ENCODE measurements at regions not wholly inside any gene's neighbourhood (a gene's known extent, or its start where the extent isn't known, plus 50 kb on each side); places are given as distances from the start of the nearest gene placed in this dataset.

DNA sequence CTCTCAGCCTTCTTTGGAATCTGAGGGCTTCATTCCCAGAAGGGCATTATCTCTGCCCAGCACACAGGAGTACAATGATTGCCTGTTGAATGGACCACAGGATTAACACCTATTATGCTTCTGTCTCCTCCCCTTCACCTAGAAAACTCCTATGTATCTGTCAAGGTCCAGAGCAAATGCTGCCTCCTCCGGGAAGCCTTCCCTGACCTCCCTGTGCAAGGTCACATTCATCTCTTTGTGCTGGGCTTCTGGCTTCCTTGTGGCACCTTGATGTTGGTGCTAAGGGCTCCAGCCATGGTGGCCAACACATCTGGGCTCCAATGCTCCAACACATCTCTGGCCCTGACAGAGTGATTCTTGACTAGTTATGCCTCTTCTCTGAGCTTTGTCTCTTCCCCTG is 49.9 kb upstream of the ATP2B2 start:
- WGBS, 2 experiments (ENCODE audit: low coverage in 1 of 2, low lambda C conversion rate in 2 of 2, missing lambda C conversion rate in 2 of 2): 24 to 35% methylated on average over 1 of the region's 1 CpG
- Histone ChIP-seq H4K20me1 (ENCODE audit: insufficient read depth) (no peaks in the 10 kb centered on the region), H3K4me1 (ENCODE audit: insufficient read depth) (no peaks in the 10 kb centered on the region), H3K9me2 (ENCODE audit: insufficient read depth) (no peaks in the 10 kb centered on the region), H3K4me2 (ENCODE audit: unreplicated experiment) (no peak overlapping the region), H3F3A (ENCODE audit: insufficient read depth) (no peaks in the 10 kb centered on the region), H3K9me3 (ENCODE audit: low read depth) (no peaks in the 10 kb centered on the region), H3K4me3 (no peak overlapping the region), H3K27ac (no peak overlapping the region), H3K36me3 (ENCODE audit: low read depth) (no peaks in the 10 kb centered on the region), H2AFZ (no peak overlapping the region), H3K27me3 (replicated peaks; ENCODE audit: insufficient read depth) (peaks cover 8% of the 10 kb centered on the region), H3K79me2 (ENCODE audit: insufficient read depth) (no peaks in the 10 kb centered on the region), H3K9ac (no peak overlapping the region)
- no peak for DNase-seq
- TF ChIP-seq EZH2phosphoT487 (IDR thresholded peaks at IDR 0.05; ENCODE audit: insufficient read depth, low read depth) (no peak), EZH2 (IDR thresholded peaks at IDR 0.05; ENCODE audit: insufficient read depth, poor library complexity, severe bottlenecking) (no peak)
- in situ Hi-C loops (cut with MboI): no loop called here

DNA sequence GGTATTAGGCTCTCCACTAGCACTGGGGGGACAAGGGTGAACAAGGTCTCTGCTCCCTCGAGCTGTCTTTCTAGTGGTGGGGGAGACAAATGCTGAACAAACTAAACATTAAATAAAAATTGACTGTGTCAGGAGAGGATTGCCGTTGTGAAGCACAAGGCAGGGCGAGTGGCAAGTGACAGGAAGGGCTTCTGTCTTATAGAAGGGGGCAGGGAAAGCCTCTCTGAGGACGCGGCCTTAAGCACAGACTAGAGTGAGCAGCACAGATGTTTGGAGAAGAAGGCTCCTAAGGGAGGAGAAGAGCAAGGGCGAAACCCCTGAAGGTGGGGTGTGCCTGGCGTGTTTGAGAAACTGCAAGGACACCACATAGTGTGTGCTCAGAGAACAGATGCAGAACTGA is 50.9 kb upstream of the ATP2B2 start:
- peaks cover 8% of the 10 kb centered on the region for H3K27me3 ChIP-seq (replicated peaks; ENCODE audit: insufficient read depth)
- no peaks in the 10 kb centered on the region for H4K20me1 ChIP-seq (ENCODE audit: insufficient read depth)
- no peak overlapping the region for H2AFZ ChIP-seq
- no peaks in the 10 kb centered on the region for H3K9me2 ChIP-seq (ENCODE audit: insufficient read depth)
- H3K9ac ChIP-seq: no peak overlapping the region
- WGBS, 2 experiments (ENCODE audit: low coverage in 1 of 2, low lambda C conversion rate in 2 of 2, missing lambda C conversion rate in 2 of 2): 35 to 49% methylated on average over 7 of the region's 7 CpGs
- TF ChIP-seq EZH2 (IDR thresholded peaks at IDR 0.05; ENCODE audit: insufficient read depth, poor library complexity, severe bottlenecking): no peak
- no peak for TF ChIP-seq EZH2phosphoT487 (IDR thresholded peaks at IDR 0.05; ENCODE audit: insufficient read depth, low read depth)
- H3K36me3 ChIP-seq (ENCODE audit: low read depth): no peaks in the 10 kb centered on the region
- H3K79me2 ChIP-seq (ENCODE audit: insufficient read depth): no peaks in the 10 kb centered on the region
- H3F3A ChIP-seq (ENCODE audit: insufficient read depth): no peaks in the 10 kb centered on the region
- H3K27ac ChIP-seq: no peak overlapping the region
- H3K4me2 ChIP-seq (ENCODE audit: unreplicated experiment): no peak overlapping the region
- no peak overlapping the region for H3K4me3 ChIP-seq
- in situ Hi-C loops (cut with MboI): no loop called here
- H3K4me1 ChIP-seq (ENCODE audit: insufficient read depth): no peaks in the 10 kb centered on the region
- H3K9me3 ChIP-seq (ENCODE audit: low read depth): no peaks in the 10 kb centered on the region
- DNase-seq: no peak

DNA sequence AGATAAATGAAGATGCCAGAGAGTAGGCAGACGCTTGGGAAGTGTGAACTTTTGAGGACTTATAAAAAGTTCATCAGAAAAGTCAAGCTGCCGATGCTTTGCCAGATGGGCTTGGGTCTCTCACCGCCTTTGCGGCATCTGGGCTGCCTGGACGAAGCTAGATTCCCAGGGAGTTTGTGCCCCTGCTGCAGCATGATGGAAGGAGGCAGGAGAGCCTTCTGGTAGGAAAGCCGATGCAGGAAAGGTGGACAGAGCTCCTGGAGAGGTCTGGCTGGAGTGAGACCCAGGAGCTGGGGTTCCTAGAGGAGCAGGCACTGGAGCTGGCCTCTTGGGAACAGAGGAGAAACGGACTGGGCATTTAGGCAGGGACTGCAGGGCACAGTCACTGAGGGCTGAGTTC is 51.9 kb upstream of the ATP2B2 start:
- 34 to 42% methylated on average over 7 of the region's 7 CpGs for WGBS, 2 experiments (ENCODE audit: low coverage in 1 of 2, low lambda C conversion rate in 2 of 2, missing lambda C conversion rate in 2 of 2)
- Histone ChIP-seq H3K4me1 (ENCODE audit: insufficient read depth) (no peaks in the 10 kb centered on the region), H3K9ac (no peak overlapping the region), H3K36me3 (ENCODE audit: low read depth) (no peaks in the 10 kb centered on the region), H3K27me3 (replicated peaks; ENCODE audit: insufficient read depth) (peaks cover 8% of the 10 kb centered on the region), H3K4me2 (ENCODE audit: unreplicated experiment) (no peak overlapping the region), H3K9me2 (ENCODE audit: insufficient read depth) (no peaks in the 10 kb centered on the region), H3K4me3 (no peak overlapping the region), H3K79me2 (ENCODE audit: insufficient read depth) (no peaks in the 10 kb centered on the region), H3F3A (ENCODE audit: insufficient read depth) (no peaks in the 10 kb centered on the region), H3K9me3 (ENCODE audit: low read depth) (no peaks in the 10 kb centered on the region), H4K20me1 (ENCODE audit: insufficient read depth) (no peaks in the 10 kb centered on the region), H2AFZ (no peak overlapping the region), H3K27ac (no peak overlapping the region)
- no peak for DNase-seq
- in situ Hi-C loops (cut with MboI): no loop called here
- TF ChIP-seq EZH2 (IDR thresholded peaks at IDR 0.05; ENCODE audit: insufficient read depth, poor library complexity, severe bottlenecking) (no peak), EZH2phosphoT487 (IDR thresholded peaks at IDR 0.05; ENCODE audit: insufficient read depth, low read depth) (no peak)

DNA sequence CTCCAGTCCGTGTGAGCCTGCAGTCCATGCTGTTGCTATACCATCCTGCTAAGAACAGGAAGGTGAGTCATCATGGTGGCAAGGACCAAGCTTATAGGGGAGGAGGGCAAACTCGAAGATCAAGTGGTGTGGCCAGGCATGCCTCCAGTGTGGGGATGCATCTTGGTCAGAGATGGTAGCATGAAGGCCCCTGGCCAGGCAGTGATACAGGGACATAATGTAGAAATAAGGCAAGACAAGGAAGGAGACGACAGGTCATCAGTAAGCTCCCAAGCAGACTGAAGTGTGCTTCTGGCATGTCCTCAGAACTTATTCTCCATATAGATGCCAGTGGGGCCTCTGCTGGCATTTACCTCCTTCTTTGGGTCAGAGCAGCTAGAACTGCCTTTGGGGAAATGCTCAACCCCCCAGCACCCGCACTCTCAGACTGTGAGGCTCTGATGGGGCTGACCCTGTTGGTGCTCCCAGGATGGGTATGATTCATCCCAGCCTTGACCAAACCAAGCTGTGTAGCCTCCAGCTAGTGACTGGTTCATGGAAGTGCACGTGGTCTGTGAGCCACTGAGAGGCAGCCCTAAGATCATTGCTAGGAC is 52.5 kb upstream of the ATP2B2 start:
- Histone ChIP-seq H3K9me3 (ENCODE audit: low read depth) (no peaks in the 10 kb centered on the region), H3K27ac (no peak overlapping the region), H3K4me2 (ENCODE audit: unreplicated experiment) (no peak overlapping the region), H2AFZ (no peak overlapping the region), H3K4me3 (no peak overlapping the region), H4K20me1 (ENCODE audit: insufficient read depth) (no peaks in the 10 kb centered on the region), H3F3A (ENCODE audit: insufficient read depth) (no peaks in the 10 kb centered on the region), H3K36me3 (ENCODE audit: low read depth) (no peaks in the 10 kb centered on the region), H3K9me2 (ENCODE audit: insufficient read depth) (no peaks in the 10 kb centered on the region), H3K9ac (no peak overlapping the region), H3K27me3 (replicated peaks; ENCODE audit: insufficient read depth) (peaks cover 8% of the 10 kb centered on the region), H3K79me2 (ENCODE audit: insufficient read depth) (no peaks in the 10 kb centered on the region), H3K4me1 (ENCODE audit: insufficient read depth) (no peaks in the 10 kb centered on the region)
- in situ Hi-C loops (cut with MboI): no loop called here
- TF ChIP-seq EZH2phosphoT487 (IDR thresholded peaks at IDR 0.05; ENCODE audit: insufficient read depth, low read depth) (no peak), EZH2 (IDR thresholded peaks at IDR 0.05; ENCODE audit: insufficient read depth, poor library complexity, severe bottlenecking) (no peak)
- 22 to 30% methylated on average over 5 of the region's 5 CpGs for WGBS, 2 experiments (ENCODE audit: low coverage in 1 of 2, low lambda C conversion rate in 2 of 2, missing lambda C conversion rate in 2 of 2)
- DNase-seq: peak; percentile 62

DNA sequence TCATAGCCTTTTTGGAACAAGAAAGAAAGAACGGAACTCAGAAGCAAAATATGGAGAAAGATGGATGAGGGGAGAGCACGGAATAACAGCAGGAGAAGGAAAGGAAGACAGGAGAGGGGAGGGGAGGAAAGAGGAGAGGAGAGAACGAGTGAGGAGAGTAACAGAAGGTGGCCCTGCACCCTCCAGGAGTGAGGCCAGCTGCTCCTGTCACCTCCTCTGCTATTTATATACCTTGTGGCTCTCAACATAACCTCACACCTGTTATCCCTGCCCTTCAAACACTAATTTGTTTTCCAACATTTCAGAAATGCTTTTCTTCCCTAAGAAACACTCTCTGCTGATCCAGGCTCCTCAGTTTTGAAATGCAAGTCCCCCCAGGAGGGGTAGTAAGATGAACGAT is 53.4 kb upstream of the ATP2B2 start:
- H2AFZ ChIP-seq: no peak overlapping the region
- DNase-seq: no peak
- no peak overlapping the region for H3K9ac ChIP-seq
- TF ChIP-seq EZH2phosphoT487 (IDR thresholded peaks at IDR 0.05; ENCODE audit: insufficient read depth, low read depth): no peak
- TF ChIP-seq EZH2 (IDR thresholded peaks at IDR 0.05; ENCODE audit: insufficient read depth, poor library complexity, severe bottlenecking): no peak
- H3K4me3 ChIP-seq: no peak overlapping the region
- no peaks in the 10 kb centered on the region for H3F3A ChIP-seq (ENCODE audit: insufficient read depth)
- no peaks in the 10 kb centered on the region for H3K9me2 ChIP-seq (ENCODE audit: insufficient read depth)
- no peaks in the 10 kb centered on the region for H3K36me3 ChIP-seq (ENCODE audit: low read depth)
- H3K79me2 ChIP-seq (ENCODE audit: insufficient read depth): no peaks in the 10 kb centered on the region
- no peaks in the 10 kb centered on the region for H3K4me1 ChIP-seq (ENCODE audit: insufficient read depth)
- no peak overlapping the region for H3K4me2 ChIP-seq (ENCODE audit: unreplicated experiment)
- H3K27me3 ChIP-seq (replicated peaks; ENCODE audit: insufficient read depth): peaks cover 8% of the 10 kb centered on the region
- H3K9me3 ChIP-seq (ENCODE audit: low read depth): no peaks in the 10 kb centered on the region
- WGBS, 2 experiments (ENCODE audit: low coverage in 1 of 2, low lambda C conversion rate in 2 of 2, missing lambda C conversion rate in 2 of 2): 16 to 31% methylated on average over 4 of the region's 4 CpGs
- H3K27ac ChIP-seq: no peak overlapping the region
- no peaks in the 10 kb centered on the region for H4K20me1 ChIP-seq (ENCODE audit: insufficient read depth)
- in situ Hi-C loops (cut with MboI): no loop called here
